Uterus (tissue), 3 donors: ENCODE measurements at regions not wholly inside any gene's neighbourhood (a gene's known extent, or its start where the extent isn't known, plus 50 kb on each side); places are given as distances from the start of the nearest gene placed in this dataset.
"Not testable (repeated sequence)": the region's sequence is repeated elsewhere in the genome, so short reads cannot be mapped to it uniquely, and the experiment has no call there.

Source experiments
- DNase-seq, 2 donors: peaks; one replicate each; pipeline ENCODE4 v3.0.0-alpha.2; 2019 to 2020
- H3K27ac ChIP-seq, 2 donors: fragments of 200-600 bp; sonication (generic); 1 replicate in 1 of 2; 2 replicates in 1 of 2; pipeline ENCODE4 v1.5.1; 2016 to 2018
- H3K27me3 ChIP-seq, 2 donors: fragments of 200-600 bp; sonication (generic); one replicate each; pipeline ENCODE4 v1.5.1; 2018 to 2019; ENCODE audit warnings: control low read depth in 1 of 2
- H3K36me3 ChIP-seq, 2 donors: fragments of 200-600 bp; sonication (generic); one replicate each; pipeline ENCODE4 v1.5.1; 2019; ENCODE audit warnings: control low read depth in 1 of 2
- H3K4me1 ChIP-seq, 2 donors: fragments of 200-600 bp; sonication (generic); one replicate each; pipeline ENCODE4 v1.5.1; 2018 to 2019; ENCODE audit warnings: control low read depth in 1 of 2
- H3K4me3 ChIP-seq, 2 donors: fragments of 200-600 bp; sonication (generic); 1 replicate in 1 of 2; 2 replicates in 1 of 2; pipeline ENCODE4 v1.5.1; 2018 to 2019; ENCODE audit warnings: mild to moderate bottlenecking in 1 of 2
- H3K9me3 ChIP-seq, 2 donors: fragments of 200-600 bp; sonication (generic); one replicate each; pipeline ENCODE4 v1.5.1; 2019; ENCODE audit warnings: control low read depth in 1 of 2
- CTCF ChIP-seq, 4 experiments: fragments of 200-600 bp in 2 of 4; fragments of 450-650 bp in 2 of 4; sonication (generic) in 2 of 4; IDR thresholded peaks; one replicate each; pipeline ENCODE4 v1.5.1; 2016 to 2019; ENCODE audit warnings: antibody characterized with exemption in 4 of 4, mild to moderate bottlenecking in 2 of 4, moderate library complexity in 1 of 4
- POLR2A ChIP-seq, 2 donors: fragments of 450-650 bp; IDR thresholded peaks; one replicate each; pipeline ENCODE4 v1.6.1; 2016; ENCODE audit warnings: antibody characterized with exemption in 2 of 2, mild to moderate bottlenecking in 1 of 2, moderate library complexity in 1 of 2
- intact Hi-C: fragments of 100-400 bp; cut with DNase I; formaldehyde crosslinking; loops from one replicate; pipeline ENCODE4 v1.15.1; 2023; ENCODE audit warnings: low total_unique reads
- donor health status: DM: yes; HTN: yes; CAD: no.

- Histone ChIP-seq H3K27me3 (no peaks in the 10 kb centered on the region), H3K27ac (no peak overlapping the region), H3K4me3 (no peak overlapping the region), H3K4me1 (no peaks in the 10 kb centered on the region), H3K36me3 (no peaks in the 10 kb centered on the region), H3K9me3 (no peaks in the 10 kb centered on the region)
- TF ChIP-seq POLR2A (IDR thresholded peaks at IDR 0.05) = no peak
- no peak for TF ChIP-seq CTCF (IDR thresholded peaks at IDR 0.05)
- DNase-seq = no peak
- intact Hi-C loops = no loop called here
Observed at GRCh38 chr10:20668985-20669384, 228.1 kb downstream of the NEBL start.

GRCh38 chr10:20662742-20663141 lies 234.4 kb downstream of the NEBL start:
- H3K36me3 ChIP-seq = no peaks in the 10 kb centered on the region
- no peak for DNase-seq

GRCh38 chr10:20659225-20659624 lies 237.9 kb downstream of the NEBL start:
- Histone ChIP-seq H3K27ac (no peak overlapping the region), H3K9me3 (no peaks in the 10 kb centered on the region), H3K27me3 (no peaks in the 10 kb centered on the region), H3K36me3 (no peaks in the 10 kb centered on the region), H3K4me3 (no peak overlapping the region), H3K4me1 (no peaks in the 10 kb centered on the region)
- no peak for TF ChIP-seq POLR2A (IDR thresholded peaks at IDR 0.05)
- no peak for TF ChIP-seq CTCF (IDR thresholded peaks at IDR 0.05)
- intact Hi-C loops = no loop called here
- no peak for DNase-seq

More at GRCh38 chr10:20662742-20663141, 234.4 kb downstream of the NEBL start:
- Histone ChIP-seq H3K9me3 (no peaks in the 10 kb centered on the region), H3K27me3 (no peaks in the 10 kb centered on the region), H3K4me3 (no peak overlapping the region), H3K27ac (no peak overlapping the region), H3K4me1 (no peaks in the 10 kb centered on the region)
- intact Hi-C loops = no loop called here
- TF ChIP-seq CTCF (IDR thresholded peaks at IDR 0.05) (no peak), POLR2A (IDR thresholded peaks at IDR 0.05) (no peak)

GRCh38 chr10:20658158-20658557 lies 239.0 kb downstream of the NEBL start:
- intact Hi-C loops = no loop called here
- H3K4me3 ChIP-seq = no peak overlapping the region
- TF ChIP-seq POLR2A (IDR thresholded peaks at IDR 0.05) (no peak), CTCF (IDR thresholded peaks at IDR 0.05) (no peak)
- no peak for DNase-seq
- no peaks in the 10 kb centered on the region for H3K27me3 ChIP-seq
- H3K9me3 ChIP-seq = no peaks in the 10 kb centered on the region
- no peak overlapping the region for H3K27ac ChIP-seq
- no peaks in the 10 kb centered on the region for H3K4me1 ChIP-seq
- H3K36me3 ChIP-seq = no peaks in the 10 kb centered on the region

- Histone ChIP-seq H3K4me3 (no peak overlapping the region), H3K27me3 (no peaks in the 10 kb centered on the region), H3K36me3 (no peaks in the 10 kb centered on the region), H3K27ac (no peak overlapping the region), H3K9me3 (no peaks in the 10 kb centered on the region), H3K4me1 (no peaks in the 10 kb centered on the region)
- no peak for DNase-seq
- intact Hi-C loops = no loop called here
- no peak for TF ChIP-seq POLR2A (IDR thresholded peaks at IDR 0.05)
- TF ChIP-seq CTCF (IDR thresholded peaks at IDR 0.05) = no peak
Observed at GRCh38 chr10:20656886-20657285, 240.2 kb downstream of the NEBL start.

- H3K27ac ChIP-seq, H3K4me1 ChIP-seq, H3K27me3 ChIP-seq, H3K4me3 ChIP-seq, H3K9me3 ChIP-seq, DNase-seq, intact Hi-C loops, H3K36me3 ChIP-seq: not testable (repeated sequence)
Observed at GRCh38 chr10:20652424-20652823, 244.7 kb downstream of the NEBL start.
